A673 (cell line): ENCODE measurements at regions not wholly inside any gene's neighbourhood (a gene's known extent, or its start where the extent isn't known, plus 50 kb on each side); places are given as distances from the start of the nearest gene placed in this dataset.

Source experiments
- BruUV-seq: library from RNA; stranded (reverse); fragments of 400-500 nt; replicated peaks from 2 replicates; lab custom pipeline; 2021; lab: Mats Ljungman, UMichigan
- CTCF ChIA-PET: fragments of 300-600 bp; sonication (Branson Sonifier 250); formaldehyde crosslinking; loops from one replicate; lab custom pipeline; 2022; ENCODE audit warnings: antibody characterized with exemption; lab: Charles Lee
- POLR2A ChIA-PET: fragments of 300-600 bp; sonication (Branson Sonifier 250); formaldehyde crosslinking; loops from one replicate; lab custom pipeline; 2022; ENCODE audit warnings: antibody characterized with exemption; ENCODE audit not compliant: low non-redundant PET; lab: Charles Lee
- DNase-seq: peaks from one replicate; pipeline ENCODE4 v3.0.0-alpha.2; 2015; ENCODE audit warnings: low spot score
- H3K27ac ChIP-seq: fragments of 200-600 bp; sonication (generic); 2 replicates; pipeline ENCODE4 v1.5.1; 2016; ENCODE audit warnings: mixed run types, low read depth, mild to moderate bottlenecking, mixed read lengths, antibody characterized with exemption, low read length; ENCODE audit not compliant: poor library complexity, severe bottlenecking
- H3K27me3 ChIP-seq: fragments of 200-600 bp; sonication (generic); replicated peaks from 2 replicates; pipeline ENCODE4 v1.6.1; 2017; ENCODE audit warnings: mixed run types, low read depth, mild to moderate bottlenecking, mixed read lengths, antibody characterized with exemption, low read length; ENCODE audit not compliant: insufficient read depth, poor library complexity
- H3K36me3 ChIP-seq: fragments of 200-600 bp; sonication (generic); 2 replicates; pipeline ENCODE4 v1.6.1; 2016; ENCODE audit warnings: mixed run types, mild to moderate bottlenecking, mixed read lengths, antibody characterized with exemption, low read length; ENCODE audit not compliant: insufficient read depth, poor library complexity, severe bottlenecking
- H3K4me1 ChIP-seq: fragments of 200-600 bp; sonication (generic); 2 replicates; pipeline ENCODE4 v1.6.1; 2017; ENCODE audit warnings: mixed run types, mild to moderate bottlenecking, mixed read lengths, antibody characterized with exemption, low read length; ENCODE audit not compliant: insufficient read depth, poor library complexity, severe bottlenecking
- H3K4me3 ChIP-seq: fragments of 200-600 bp; sonication (generic); 2 replicates; pipeline ENCODE4 v1.5.1; 2016; ENCODE audit warnings: low read depth, mixed run types, mild to moderate bottlenecking, mixed read lengths, low read length; ENCODE audit not compliant: poor library complexity, severe bottlenecking
- H3K9me3 ChIP-seq: fragments of 200-600 bp; sonication (generic); 2 replicates; pipeline ENCODE4 v1.6.1; 2016; ENCODE audit warnings: mixed run types, low read depth, mild to moderate bottlenecking, mixed read lengths, antibody characterized with exemption, low read length; ENCODE audit not compliant: poor library complexity, severe bottlenecking
- EZH2 ChIP-seq: fragments of 200-600 bp; sonication (generic); IDR thresholded peaks from 2 replicates; pipeline ENCODE4 v1.6.1; 2017; ENCODE audit warnings: borderline replicate concordance, low read depth, mild to moderate bottlenecking, mixed read lengths, antibody characterized with exemption, low read length; ENCODE audit not compliant: poor library complexity, severe bottlenecking
- intact Hi-C: fragments of 100-400 bp; cut with micrococcal nuclease; formaldehyde crosslinking; loops from one replicate; pipeline ENCODE4 v1.10.0; 2022; ENCODE audit not compliant: unreplicated experiment
- TF ChIP-seq, protein P1 (sequence below): fragments of 300-800, 200-600 bp; sonication (generic); conservative IDR thresholded peaks from 2 replicates; pipeline ENCODE4 v1.5.1; 2017; ENCODE audit warnings: low read depth, mild to moderate bottlenecking, antibody characterized with exemption, low read length, moderate library complexity, mixed read lengths

DNA sequence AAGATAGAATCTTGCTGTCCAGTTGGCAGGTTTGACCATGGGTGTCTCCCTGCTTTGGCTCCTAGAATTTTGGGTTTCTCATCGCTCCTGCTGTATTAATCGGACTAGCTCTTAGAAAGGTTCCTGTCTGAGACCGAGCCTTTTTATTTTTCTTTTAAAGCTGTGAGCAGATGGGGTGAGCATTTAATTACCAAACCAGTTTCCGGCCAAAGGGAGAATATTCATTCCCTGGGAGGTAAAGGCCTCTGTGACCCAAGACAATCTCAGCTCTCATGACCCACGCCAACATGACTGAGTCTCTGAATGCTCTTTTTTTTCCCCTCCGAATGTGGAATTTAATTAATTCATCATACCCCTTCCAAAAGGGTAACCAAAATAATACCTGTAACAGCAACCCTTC lies 464.7 kb upstream of the TMEM132C start:
- Histone ChIP-seq H3K27ac (no peak overlapping the region), H3K27me3 (no peaks in the 10 kb centered on the region), H3K4me3 (no peak overlapping the region), H3K36me3 (no peaks in the 10 kb centered on the region), H3K9me3 (no peaks in the 10 kb centered on the region), H3K4me1 (peaks cover 10% of the 10 kb centered on the region)
- intact Hi-C loops: no loop called here
- BruUV-seq: no TSS peak
- ChIA-PET POLR2A (no interaction called here), CTCF (no interaction called here)
- TF ChIP-seq, protein P1, sequence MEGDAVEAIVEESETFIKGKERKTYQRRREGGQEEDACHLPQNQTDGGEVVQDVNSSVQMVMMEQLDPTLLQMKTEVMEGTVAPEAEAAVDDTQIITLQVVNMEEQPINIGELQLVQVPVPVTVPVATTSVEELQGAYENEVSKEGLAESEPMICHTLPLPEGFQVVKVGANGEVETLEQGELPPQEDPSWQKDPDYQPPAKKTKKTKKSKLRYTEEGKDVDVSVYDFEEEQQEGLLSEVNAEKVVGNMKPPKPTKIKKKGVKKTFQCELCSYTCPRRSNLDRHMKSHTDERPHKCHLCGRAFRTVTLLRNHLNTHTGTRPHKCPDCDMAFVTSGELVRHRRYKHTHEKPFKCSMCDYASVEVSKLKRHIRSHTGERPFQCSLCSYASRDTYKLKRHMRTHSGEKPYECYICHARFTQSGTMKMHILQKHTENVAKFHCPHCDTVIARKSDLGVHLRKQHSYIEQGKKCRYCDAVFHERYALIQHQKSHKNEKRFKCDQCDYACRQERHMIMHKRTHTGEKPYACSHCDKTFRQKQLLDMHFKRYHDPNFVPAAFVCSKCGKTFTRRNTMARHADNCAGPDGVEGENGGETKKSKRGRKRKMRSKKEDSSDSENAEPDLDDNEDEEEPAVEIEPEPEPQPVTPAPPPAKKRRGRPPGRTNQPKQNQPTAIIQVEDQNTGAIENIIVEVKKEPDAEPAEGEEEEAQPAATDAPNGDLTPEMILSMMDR: no peak
- TF ChIP-seq EZH2: no peak
- DNase-seq: no peak

DNA sequence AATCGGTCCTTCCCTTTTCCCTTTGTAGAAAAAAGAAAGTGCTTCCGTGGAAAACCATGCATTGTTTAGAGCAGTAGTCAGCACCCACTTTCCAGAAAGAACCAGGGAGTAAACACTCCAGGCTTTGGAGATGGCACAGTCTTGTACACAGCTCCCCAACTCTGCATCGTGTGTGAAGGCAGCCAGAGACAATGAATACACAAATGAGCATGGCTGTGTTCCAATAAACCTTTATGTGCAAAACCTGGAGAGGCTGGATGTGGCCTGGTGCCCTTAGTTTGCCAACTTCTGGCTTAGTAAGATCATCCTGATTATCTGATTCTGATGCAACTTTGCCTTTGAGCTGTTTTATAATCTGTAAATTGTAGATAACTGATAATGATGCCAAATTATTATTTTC lies 463.4 kb upstream of the TMEM132C start:
- Histone ChIP-seq H3K27ac (no peak overlapping the region), H3K36me3 (no peaks in the 10 kb centered on the region), H3K9me3 (no peaks in the 10 kb centered on the region), H3K4me1 (peaks cover 10% of the 10 kb centered on the region), H3K4me3 (no peak overlapping the region), H3K27me3 (no peaks in the 10 kb centered on the region)
- peak; percentile 17 for DNase-seq
- CTCF ChIA-PET: no interaction called here
- no TSS peak for BruUV-seq
- intact Hi-C loops: no loop called here
- POLR2A ChIA-PET: no interaction called here
- TF ChIP-seq, protein P1: no peak
- no peak for TF ChIP-seq EZH2

DNA sequence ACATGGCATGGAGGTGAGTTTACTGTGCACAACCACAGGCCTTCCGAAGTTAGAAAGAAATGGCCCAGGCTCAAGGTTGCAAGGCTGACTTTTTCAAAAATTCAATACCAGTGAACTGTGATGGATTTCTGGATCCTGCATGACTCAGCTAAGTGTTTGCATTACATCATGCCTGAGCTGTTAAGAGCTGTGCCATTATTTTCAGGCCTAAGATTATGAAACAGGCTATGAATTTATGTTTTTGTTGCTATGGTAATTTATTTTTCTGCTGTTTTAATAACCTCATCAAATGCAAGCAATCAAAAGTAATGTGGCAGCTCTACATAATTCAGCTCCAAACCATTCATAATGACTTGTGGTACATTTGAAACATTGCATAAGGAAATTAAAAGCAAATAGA lies 457.7 kb upstream of the TMEM132C start:
- POLR2A ChIA-PET: no interaction called here
- intact Hi-C loops: no loop called here
- H3K36me3 ChIP-seq: no peaks in the 10 kb centered on the region
- peaks cover 21% of the 10 kb centered on the region for H3K4me1 ChIP-seq
- DNase-seq: peak; percentile 61
- H3K27me3 ChIP-seq: no peaks in the 10 kb centered on the region
- no peaks in the 10 kb centered on the region for H3K9me3 ChIP-seq
- H3K27ac ChIP-seq: peak overlapping the region; percentile 64
- CTCF ChIA-PET: no interaction called here
- no TSS peak for BruUV-seq
- TF ChIP-seq, protein P1: no peak
- no peak for TF ChIP-seq EZH2
- no peak overlapping the region for H3K4me3 ChIP-seq
